HG03460 (cell line): ENCODE measurements at regions not wholly inside any gene's neighbourhood (a gene's known extent, or its start where the extent isn't known, plus 50 kb on each side); places are given as distances from the start of the nearest gene placed in this dataset.

Source experiments
- ATAC-seq: cut with Tn5 transposase; IDR thresholded peaks from one replicate; pipeline ENCODE4 v1.9.1; 2021; ENCODE audit not compliant: unreplicated experiment

GRCh38 chr19:29323021-29323430, 110.1 kb upstream of the UQCRFS1 start:
- ATAC-seq, result no peak

- ATAC-seq, result no peak
Observed at GRCh38 chr19:29323440-29324290, 110.7 kb upstream of the UQCRFS1 start.

- ATAC-seq, result no peak
Observed at GRCh38 chr19:29324291-29324680, 111.3 kb upstream of the UQCRFS1 start.

- no peak for ATAC-seq
Observed at GRCh38 chr19:29324717-29325116, 111.8 kb upstream of the UQCRFS1 start.

- no peak for ATAC-seq
Observed at GRCh38 chr19:29325241-29325975, 112.5 kb upstream of the UQCRFS1 start.

GRCh38 chr19:29326351-29326750, 113.4 kb upstream of the UQCRFS1 start:
- ATAC-seq, result no peak

GRCh38 chr19:29326849-29327840, 114.2 kb upstream of the UQCRFS1 start:
- no peak for ATAC-seq

- ATAC-seq, result no peak
Observed at GRCh38 chr19:29328586-29328985, 115.6 kb upstream of the UQCRFS1 start.

GRCh38 chr19:29329460-29330134, 116.6 kb upstream of the UQCRFS1 start:
- ATAC-seq, result no peak

- ATAC-seq, result no peak
Observed at GRCh38 chr19:29336425-29336824, 123.5 kb upstream of the UQCRFS1 start.

GRCh38 chr19:29337029-29337428, 124.1 kb upstream of the UQCRFS1 start:
- no peak for ATAC-seq

GRCh38 chr19:29338480-29338879, 125.5 kb upstream of the UQCRFS1 start:
- no peak for ATAC-seq

GRCh38 chr19:29342721-29343120, 129.8 kb upstream of the UQCRFS1 start:
- ATAC-seq, result no peak

GRCh38 chr19:29364224-29364726, 151.3 kb upstream of the UQCRFS1 start:
- no peak for ATAC-seq

GRCh38 chr19:29364999-29365398, 152.0 kb upstream of the UQCRFS1 start:
- ATAC-seq, result no peak

- no peak for ATAC-seq
Observed at GRCh38 chr19:29365836-29366417, 153.0 kb upstream of the UQCRFS1 start.

GRCh38 chr19:29366757-29367156, 153.8 kb upstream of the UQCRFS1 start:
- no peak for ATAC-seq

- ATAC-seq, result no peak
Observed at GRCh38 chr19:29367791-29368222, 154.9 kb upstream of the UQCRFS1 start.

- no peak for ATAC-seq
Observed at GRCh38 chr19:29370276-29370675, 155.5 kb upstream of the VSTM2B start.
